Esophagus muscularis mucosa (tissue), 4 donors: ENCODE measurements at regions not wholly inside any gene's neighbourhood (a gene's known extent, or its start where the extent isn't known, plus 50 kb on each side); places are given as distances from the start of the nearest gene placed in this dataset.
"Not testable (repeated sequence)": the region's sequence is repeated elsewhere in the genome, so short reads cannot be mapped to it uniquely, and the experiment has no call there.

Source experiments
- DNase-seq: peaks from one replicate; pipeline ENCODE4 v3.0.0-alpha.2; 2017; ENCODE audit errors: extremely low spot score
- H3K27ac ChIP-seq, 4 donors: fragments of 200-600 bp; sonication (generic); replicated peaks in 1 of 4; 1 replicate in 3 of 4; 2 replicates in 1 of 4; pipeline ENCODE4 v1.5.1; 2016 to 2019; ENCODE audit warnings: mild to moderate bottlenecking in 1 of 4
- H3K27me3 ChIP-seq, 4 donors: fragments of 200-600 bp; sonication (generic); one replicate each; pipeline versions ENCODE4 v1.5.1 to v1.6.0; 2016 to 2019
- H3K36me3 ChIP-seq, 4 donors: fragments of 200-600 bp; sonication (generic); one replicate each; pipeline ENCODE4 v1.5.1; 2016 to 2019
- H3K4me1 ChIP-seq, 4 donors: fragments of 200-600 bp; sonication (generic); one replicate each; pipeline ENCODE4 v1.5.1; 2016 to 2019
- H3K4me3 ChIP-seq, 4 donors: fragments of 200-600 bp; sonication (generic); 1 replicate in 2 of 4; 2 replicates in 2 of 4; pipeline ENCODE4 v1.5.1; 2016 to 2019; ENCODE audit warnings: mild to moderate bottlenecking in 4 of 4, moderate library complexity in 1 of 4
- H3K9me3 ChIP-seq, 4 donors: fragments of 200-600 bp; sonication (generic); 1 replicate in 3 of 4; 2 replicates in 1 of 4; pipeline ENCODE4 v1.5.1; 2016 to 2019
- EP300 ChIP-seq: sonication (generic); formaldehyde crosslinking; IDR thresholded peaks from one replicate; pipeline ENCODE4 v1.6.1; 2017; ENCODE audit warnings: antibody characterized with exemption
- POLR2A ChIP-seq: fragments of 450-650 bp; IDR thresholded peaks from one replicate; pipeline ENCODE4 v1.6.1; 2017; ENCODE audit warnings: antibody characterized with exemption, moderate library complexity, mild to moderate bottlenecking, low read depth
- POLR2AphosphoS5 ChIP-seq, 2 donors: sonication (generic); formaldehyde crosslinking; IDR thresholded peaks; one replicate each; pipeline ENCODE4 v1.6.1; 2017; ENCODE audit warnings: antibody characterized with exemption in 2 of 2
- WGBS: methylation state at CpG from one replicate; pipeline ENCODE4 v1.1.5; 2018; 5-methylcytosine and 5-hydroxymethylcytosine counted together
- intact Hi-C: fragments of 100-400 bp; cut with DNase I; formaldehyde crosslinking; loops from one replicate; pipeline ENCODE4 v1.15.1; 2023
- TF ChIP-seq, protein P1 (sequence below), 3 experiments: fragments of 200-600 bp in 2 of 3; fragments of 450-650 bp in 1 of 3; sonication (generic) in 2 of 3; IDR thresholded peaks; one replicate each; pipeline ENCODE4 v1.5.1; 2017 to 2019; ENCODE audit warnings: antibody characterized with exemption in 3 of 3, mild to moderate bottlenecking in 2 of 3, moderate library complexity in 1 of 3

DNA sequence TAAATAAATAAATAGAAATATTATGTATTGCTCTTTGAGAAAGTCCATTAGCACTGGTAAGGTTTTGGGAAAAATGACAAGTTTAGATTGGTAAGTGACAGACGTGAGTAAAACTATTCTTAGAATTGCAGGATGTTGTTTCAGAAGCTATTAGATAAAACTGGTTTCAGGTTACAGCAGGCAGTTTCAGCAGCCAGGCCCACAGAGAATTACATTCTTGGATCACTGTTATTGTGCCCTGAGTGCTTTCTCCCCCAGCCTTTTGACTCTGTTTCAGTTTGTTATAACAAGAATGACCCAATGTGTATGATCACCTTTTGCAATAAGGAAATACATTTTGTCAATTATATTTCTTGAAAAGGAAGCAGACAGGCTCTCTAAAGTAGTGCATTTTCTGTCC lies 86.5 kb downstream of the DKK1 start:
- intact Hi-C loops: no loop called here
- no peak for DNase-seq
- Histone ChIP-seq H3K9me3 (peaks cover 0 to 16% (median 6%) of the 10 kb centered on the region in 4 donors), H3K27ac (no peak overlapping the region), H3K4me1 (no peaks in the 10 kb centered on the region), H3K27me3 (no peaks in the 10 kb centered on the region), H3K36me3 (no peaks in the 10 kb centered on the region), H3K4me3 (no peak overlapping the region)
- TF ChIP-seq EP300 (no peak), POLR2AphosphoS5 (IDR thresholded peaks at IDR 0.05) (no peak), POLR2A (no peak)
- TF ChIP-seq, protein P1, sequence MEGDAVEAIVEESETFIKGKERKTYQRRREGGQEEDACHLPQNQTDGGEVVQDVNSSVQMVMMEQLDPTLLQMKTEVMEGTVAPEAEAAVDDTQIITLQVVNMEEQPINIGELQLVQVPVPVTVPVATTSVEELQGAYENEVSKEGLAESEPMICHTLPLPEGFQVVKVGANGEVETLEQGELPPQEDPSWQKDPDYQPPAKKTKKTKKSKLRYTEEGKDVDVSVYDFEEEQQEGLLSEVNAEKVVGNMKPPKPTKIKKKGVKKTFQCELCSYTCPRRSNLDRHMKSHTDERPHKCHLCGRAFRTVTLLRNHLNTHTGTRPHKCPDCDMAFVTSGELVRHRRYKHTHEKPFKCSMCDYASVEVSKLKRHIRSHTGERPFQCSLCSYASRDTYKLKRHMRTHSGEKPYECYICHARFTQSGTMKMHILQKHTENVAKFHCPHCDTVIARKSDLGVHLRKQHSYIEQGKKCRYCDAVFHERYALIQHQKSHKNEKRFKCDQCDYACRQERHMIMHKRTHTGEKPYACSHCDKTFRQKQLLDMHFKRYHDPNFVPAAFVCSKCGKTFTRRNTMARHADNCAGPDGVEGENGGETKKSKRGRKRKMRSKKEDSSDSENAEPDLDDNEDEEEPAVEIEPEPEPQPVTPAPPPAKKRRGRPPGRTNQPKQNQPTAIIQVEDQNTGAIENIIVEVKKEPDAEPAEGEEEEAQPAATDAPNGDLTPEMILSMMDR (IDR thresholded peaks at IDR 0.05): no peak
- WGBS: 45% methylated on average over 1 of the region's 1 CpG

DNA sequence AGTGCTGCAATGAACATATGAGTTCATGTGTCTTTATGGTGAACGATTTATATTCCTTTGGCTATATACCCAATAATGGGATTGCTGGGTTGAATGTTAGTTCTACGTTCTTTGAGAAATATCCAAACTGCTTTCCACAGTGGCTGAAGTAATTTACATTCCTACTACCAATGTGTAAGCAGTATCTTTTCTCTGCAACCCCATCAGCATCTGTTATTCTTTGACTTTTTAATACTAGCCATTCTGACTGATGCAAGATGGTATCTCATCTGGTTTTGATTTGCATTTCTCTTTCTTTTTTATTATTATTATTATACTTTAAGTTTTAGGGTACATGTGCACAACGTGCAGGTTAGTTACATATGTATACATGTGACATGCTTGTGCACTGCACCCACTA lies 89.7 kb downstream of the DKK1 start:
- H3K4me3 ChIP-seq, intact Hi-C loops, H3K36me3 ChIP-seq, H3K27ac ChIP-seq, DNase-seq, H3K4me1 ChIP-seq, H3K27me3 ChIP-seq: not testable (repeated sequence)
- H3K9me3 ChIP-seq: peaks cover 0 to 16% (median 6%) of the 10 kb centered on the region in 4 donors
- WGBS: 88% methylated on average over 3 of the region's 3 CpGs

DNA sequence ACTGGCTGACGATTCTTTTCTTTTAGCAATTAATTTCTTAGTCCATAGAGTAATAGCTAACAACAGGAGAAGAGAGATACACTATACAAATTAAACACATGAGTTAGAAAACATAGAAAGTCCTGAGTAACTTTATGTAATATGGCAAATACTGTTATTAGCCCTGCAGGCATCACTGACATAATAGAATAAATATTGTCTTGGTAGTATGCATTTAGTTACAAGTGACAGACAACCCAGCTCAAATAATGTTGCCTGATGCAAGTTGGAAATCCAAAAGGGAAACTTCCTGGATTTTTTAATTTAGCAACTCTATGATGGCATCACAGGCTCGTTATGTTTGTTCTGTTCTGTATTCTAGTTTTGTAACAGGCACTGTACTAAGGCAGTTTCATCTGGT lies 95.1 kb downstream of the DKK1 start:
- H3K27ac ChIP-seq: no peak overlapping the region
- 76% methylated on average over 2 of the region's 2 CpGs for WGBS
- H3K36me3 ChIP-seq: no peaks in the 10 kb centered on the region
- no peaks in the 10 kb centered on the region for H3K27me3 ChIP-seq
- H3K4me1 ChIP-seq: no peaks in the 10 kb centered on the region
- intact Hi-C loops: no loop called here
- H3K4me3 ChIP-seq: no peak overlapping the region
- TF ChIP-seq, protein P1 (IDR thresholded peaks at IDR 0.05): no peak
- TF ChIP-seq POLR2AphosphoS5 (IDR thresholded peaks at IDR 0.05): no peak
- TF ChIP-seq EP300: no peak
- TF ChIP-seq POLR2A: no peak
- H3K9me3 ChIP-seq: no peaks in the 10 kb centered on the region
- DNase-seq: no peak

DNA sequence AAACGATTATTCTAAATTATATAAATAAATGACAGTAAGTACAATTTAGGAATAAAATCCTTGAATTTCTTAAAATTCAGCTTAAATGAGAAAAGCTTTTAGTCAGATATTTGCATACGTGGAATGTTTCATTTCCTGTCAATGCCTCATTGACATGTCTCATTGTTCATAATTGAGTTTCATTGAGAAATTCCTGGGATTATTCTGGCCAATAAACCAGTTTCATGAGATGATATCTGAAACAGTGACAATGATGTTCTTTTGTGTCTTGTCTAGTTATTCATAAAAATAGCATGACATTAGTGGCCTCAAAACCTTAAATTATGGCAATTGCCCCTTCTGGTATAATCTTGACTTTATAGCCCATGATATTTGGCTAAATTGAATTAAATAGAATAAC lies 95.8 kb downstream of the DKK1 start:
- WGBS: 73% methylated on average over 2 of the region's 2 CpGs
- Histone ChIP-seq H3K9me3 (no peaks in the 10 kb centered on the region), H3K36me3 (no peaks in the 10 kb centered on the region), H3K27me3 (no peaks in the 10 kb centered on the region), H3K27ac (no peak overlapping the region), H3K4me1 (no peaks in the 10 kb centered on the region), H3K4me3 (no peak overlapping the region)
- DNase-seq: no peak
- intact Hi-C loops: no loop called here
- TF ChIP-seq POLR2AphosphoS5 (IDR thresholded peaks at IDR 0.05) (no peak), POLR2A (no peak), EP300 (no peak)
- TF ChIP-seq, protein P1 (IDR thresholded peaks at IDR 0.05): no peak

DNA sequence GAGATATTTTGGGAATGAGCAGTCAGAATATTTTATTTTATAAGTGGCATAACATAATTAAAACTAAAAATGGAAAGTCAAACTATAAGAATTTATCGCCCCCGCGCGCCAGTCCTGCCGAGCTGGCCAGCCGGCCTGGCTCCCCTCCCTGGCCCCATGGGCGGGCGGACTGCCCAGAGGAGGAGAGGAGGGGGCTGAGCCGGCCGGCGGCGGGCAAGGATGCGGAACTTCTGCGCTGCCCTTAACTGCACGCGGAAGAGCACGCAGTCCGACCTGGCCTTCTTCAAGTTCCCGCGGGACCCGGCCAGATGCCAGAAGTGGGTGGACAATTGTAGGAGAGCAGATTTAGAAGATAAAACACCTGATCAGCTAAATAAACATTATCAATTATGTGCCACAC lies 96.8 kb downstream of the DKK1 start:
- H3K9me3 ChIP-seq: no peaks in the 10 kb centered on the region
- no peak for DNase-seq
- no peaks in the 10 kb centered on the region for H3K36me3 ChIP-seq
- TF ChIP-seq, protein P1 (IDR thresholded peaks at IDR 0.05): no peak
- TF ChIP-seq POLR2AphosphoS5 (IDR thresholded peaks at IDR 0.05) (no peak), EP300 (no peak), POLR2A (no peak)
- no peak overlapping the region for H3K27ac ChIP-seq
- intact Hi-C loops: no loop called here
- no peaks in the 10 kb centered on the region for H3K27me3 ChIP-seq
- WGBS: 83% methylated on average over 21 of the region's 21 CpGs
- H3K4me3 ChIP-seq: no peak overlapping the region
- H3K4me1 ChIP-seq: no peaks in the 10 kb centered on the region
